GM18867 (cell line): ENCODE measurements at regions not wholly inside any gene's neighbourhood (a gene's known extent, or its start where the extent isn't known, plus 50 kb on each side); places are given as distances from the start of the nearest gene placed in this dataset.

Experiments used
- ATAC-seq: cut with Tn5 transposase; IDR thresholded peaks from one replicate; pipeline ENCODE4 v1.9.1; 2021; ENCODE audit warnings: mild to moderate bottlenecking, moderate library complexity; ENCODE audit not compliant: unreplicated experiment

GRCh38 chr10:4595719-4596319, 230.2 kb upstream of the AKR1E2 start:
- no peak for ATAC-seq

GRCh38 chr10:4590807-4591206, 235.2 kb upstream of the AKR1E2 start:
- no peak for ATAC-seq

GRCh38 chr10:4588824-4589223, 237.2 kb upstream of the AKR1E2 start:
- no peak for ATAC-seq

DNA sequence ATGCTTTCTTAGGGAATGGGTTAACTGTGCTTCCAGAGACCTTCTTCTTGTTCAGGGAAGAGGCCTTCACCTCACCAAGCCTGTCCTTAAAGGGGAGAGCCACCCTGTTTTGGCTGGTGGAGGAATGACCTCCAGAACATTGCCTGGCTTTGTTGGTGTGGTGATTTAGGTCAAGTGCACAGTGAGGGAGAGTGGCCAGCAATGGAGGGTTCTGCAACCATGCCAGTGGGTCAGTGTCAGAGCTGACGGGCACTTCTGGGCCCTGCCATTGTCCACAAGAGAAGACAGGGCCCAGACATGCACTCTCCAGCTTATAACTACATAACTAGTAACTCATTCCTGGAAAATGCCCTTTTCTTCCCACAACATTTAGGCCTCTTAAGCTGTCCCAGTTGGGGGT, 238.5 kb upstream of the AKR1E2 start:
- no peak for ATAC-seq

GRCh38 chr10:4586776-4587175, 239.2 kb upstream of the AKR1E2 start:
- ATAC-seq: no peak

- no peak for ATAC-seq
Measured at GRCh38 chr10:4581929-4582328, 244.1 kb upstream of the AKR1E2 start.

DNA sequence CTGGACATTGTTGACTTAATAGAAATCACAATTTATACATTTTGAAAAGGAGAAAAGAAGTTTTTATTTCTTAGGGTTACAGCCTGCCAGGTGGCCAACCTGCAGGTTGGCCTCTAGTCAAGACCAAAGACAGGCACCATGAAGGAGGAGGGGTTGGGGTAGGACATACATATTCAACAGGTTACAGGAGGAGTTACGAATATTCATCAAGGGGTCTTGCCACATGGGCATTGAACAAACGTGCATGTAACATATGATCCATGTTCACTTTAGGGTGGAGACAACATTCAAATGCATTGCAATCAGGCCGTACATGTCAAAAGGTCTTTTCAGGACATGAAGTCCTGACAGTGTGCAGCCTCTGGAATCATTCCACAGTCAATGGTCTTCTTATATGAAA, 246.2 kb upstream of the AKR1E2 start:
- ATAC-seq: no peak

DNA sequence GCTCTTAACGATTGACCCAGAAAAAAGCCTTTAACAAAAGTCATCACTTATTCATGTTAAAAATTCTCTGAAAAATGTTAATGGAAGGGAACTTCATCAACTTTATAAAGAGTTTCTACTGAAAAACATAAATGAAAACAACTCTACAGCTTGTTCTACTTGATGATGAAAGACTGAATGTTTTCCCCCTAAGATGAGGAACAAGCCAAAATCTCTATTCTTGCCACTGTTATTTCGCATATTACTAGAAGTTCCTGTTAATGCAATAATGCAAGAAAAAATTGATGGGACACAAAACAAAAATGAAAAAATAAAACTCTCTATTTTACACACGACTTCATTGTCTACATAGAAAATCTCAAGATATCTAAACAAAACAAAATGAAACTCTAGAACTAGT, 249.8 kb upstream of the AKR1E2 start:
- ATAC-seq: no peak

DNA sequence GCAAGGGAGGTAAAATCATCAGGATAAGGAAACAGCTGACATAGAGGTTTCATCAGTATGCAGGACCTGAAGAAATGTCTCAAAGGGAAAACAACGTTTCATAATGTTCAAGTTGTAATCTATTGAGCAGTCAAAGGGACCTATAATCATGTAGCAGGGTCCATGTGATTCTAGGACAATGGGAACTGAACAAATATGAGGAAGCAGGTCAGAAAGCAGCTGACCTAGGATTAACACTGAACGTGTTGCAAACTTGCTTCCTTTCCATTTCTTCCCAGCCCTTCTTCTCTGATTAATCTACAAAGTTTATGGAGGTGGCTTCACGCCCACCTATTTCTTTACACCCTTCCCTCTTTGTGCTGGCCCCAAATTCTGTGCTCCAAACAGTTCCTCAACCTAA, 256.9 kb upstream of the AKR1E2 start:
- ATAC-seq: no peak

- no peak for ATAC-seq
Measured at GRCh38 chr10:4568731-4569130, 257.3 kb upstream of the AKR1E2 start.

DNA sequence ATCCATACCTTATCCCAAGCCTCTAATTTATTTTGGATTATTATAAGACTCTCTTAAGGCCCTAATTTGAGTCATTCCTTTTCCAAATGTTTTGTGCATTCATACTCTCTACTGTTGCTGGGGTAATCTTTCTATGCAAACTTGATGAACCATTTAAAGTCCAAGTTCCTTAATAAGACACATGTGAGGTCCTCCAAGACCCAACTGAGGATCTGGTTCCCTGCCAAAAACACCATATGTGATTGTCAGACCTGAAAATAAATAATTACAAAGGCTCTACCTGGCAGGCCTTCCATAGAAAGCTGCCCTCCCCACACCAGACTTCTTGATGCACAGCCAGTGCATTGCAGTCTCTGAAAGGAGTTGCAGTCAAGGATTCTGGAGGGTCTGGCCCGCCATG, 257.9 kb upstream of the AKR1E2 start:
- ATAC-seq: no peak

DNA sequence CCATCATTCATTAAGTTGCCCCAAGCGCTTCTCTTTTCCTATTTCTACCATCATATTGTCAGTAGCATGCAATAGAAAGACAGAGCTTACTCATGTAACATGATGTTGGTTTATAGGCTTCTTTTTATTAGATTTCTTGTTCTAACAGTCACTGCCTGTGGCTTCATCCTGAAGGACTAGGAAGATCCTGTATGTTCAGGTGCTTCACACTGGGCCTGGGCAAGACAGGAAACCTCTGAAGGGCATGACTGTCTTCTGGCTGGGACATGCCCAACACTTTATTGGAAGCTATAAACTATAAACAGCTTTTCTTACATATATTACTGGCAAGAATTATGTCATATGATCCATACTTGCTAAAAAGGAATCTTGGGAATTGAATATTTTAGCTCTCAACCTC, 258.4 kb upstream of the AKR1E2 start:
- no peak for ATAC-seq

- no peak for ATAC-seq
Measured at GRCh38 chr10:4566011-4566410, 260.0 kb upstream of the AKR1E2 start.

GRCh38 chr10:4561296-4561695, 264.7 kb upstream of the AKR1E2 start:
- no peak for ATAC-seq

DNA sequence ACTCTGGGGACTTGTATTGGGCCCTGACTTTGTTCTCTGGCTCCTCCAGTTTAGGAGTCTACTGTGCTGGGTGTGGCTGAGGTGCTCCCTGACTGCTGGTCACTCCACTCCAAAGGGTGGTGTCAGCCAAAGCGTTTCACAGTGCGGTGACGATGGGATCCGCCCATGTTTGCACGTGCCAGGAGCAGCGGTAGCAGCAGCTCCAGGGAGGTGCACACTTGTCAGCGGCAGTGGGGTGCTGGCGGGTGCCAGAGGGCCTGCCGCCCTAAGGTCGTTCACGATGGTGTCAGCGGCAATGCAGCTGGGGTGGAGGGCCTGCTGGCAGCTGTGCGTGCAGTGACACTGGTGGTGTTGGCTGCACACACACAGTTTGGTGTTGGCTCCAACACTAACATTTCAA, 268.5 kb upstream of the AKR1E2 start:
- no peak for ATAC-seq

- ATAC-seq: no peak
Measured at GRCh38 chr10:4556527-4556926, 269.5 kb upstream of the AKR1E2 start.

GRCh38 chr10:4555920-4556319, 270.1 kb upstream of the AKR1E2 start:
- ATAC-seq: no peak

GRCh38 chr10:4549139-4549653, 276.8 kb upstream of the AKR1E2 start:
- ATAC-seq: no peak

- no peak for ATAC-seq
Measured at GRCh38 chr10:4546931-4547330, 279.1 kb upstream of the AKR1E2 start.

DNA sequence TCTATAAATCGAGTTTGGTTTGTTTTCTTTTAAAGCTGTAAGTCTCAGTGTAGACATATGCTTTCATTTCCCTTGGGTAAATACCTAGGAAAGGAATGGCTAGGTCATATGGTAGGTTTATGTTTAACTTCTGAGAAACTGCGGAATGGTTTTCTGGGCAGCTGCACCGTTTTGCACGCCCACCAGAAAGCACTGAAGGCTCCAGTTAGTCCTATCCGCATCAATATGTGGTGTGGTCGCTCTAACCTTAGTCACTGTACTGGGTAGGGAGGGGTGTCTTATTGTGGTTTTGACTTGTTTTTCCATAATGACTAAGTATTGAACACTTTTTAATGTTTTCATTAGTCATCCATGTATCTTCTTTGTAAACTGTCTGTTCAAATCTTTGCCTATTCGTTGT, 279.5 kb upstream of the AKR1E2 start:
- no peak for ATAC-seq

DNA sequence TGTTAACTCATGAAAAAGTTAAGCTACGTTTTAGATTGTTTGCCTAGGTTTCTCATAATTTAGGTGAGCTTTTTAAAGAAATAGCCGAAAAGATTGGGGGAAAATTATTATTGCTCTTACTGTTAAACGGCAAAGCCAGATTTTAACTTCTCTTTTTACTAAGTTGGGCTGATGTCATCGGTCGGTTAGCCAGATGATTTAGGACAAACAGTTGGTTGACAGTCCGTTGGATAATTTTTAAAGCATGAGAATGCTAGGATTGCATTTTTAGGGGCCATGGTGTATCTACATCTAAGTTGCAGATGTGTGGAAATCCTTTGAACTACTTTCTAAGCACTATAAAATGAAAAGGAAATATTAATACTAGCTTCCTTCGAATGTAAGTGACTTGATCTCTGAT, 280.9 kb upstream of the AKR1E2 start:
- no peak for ATAC-seq

DNA sequence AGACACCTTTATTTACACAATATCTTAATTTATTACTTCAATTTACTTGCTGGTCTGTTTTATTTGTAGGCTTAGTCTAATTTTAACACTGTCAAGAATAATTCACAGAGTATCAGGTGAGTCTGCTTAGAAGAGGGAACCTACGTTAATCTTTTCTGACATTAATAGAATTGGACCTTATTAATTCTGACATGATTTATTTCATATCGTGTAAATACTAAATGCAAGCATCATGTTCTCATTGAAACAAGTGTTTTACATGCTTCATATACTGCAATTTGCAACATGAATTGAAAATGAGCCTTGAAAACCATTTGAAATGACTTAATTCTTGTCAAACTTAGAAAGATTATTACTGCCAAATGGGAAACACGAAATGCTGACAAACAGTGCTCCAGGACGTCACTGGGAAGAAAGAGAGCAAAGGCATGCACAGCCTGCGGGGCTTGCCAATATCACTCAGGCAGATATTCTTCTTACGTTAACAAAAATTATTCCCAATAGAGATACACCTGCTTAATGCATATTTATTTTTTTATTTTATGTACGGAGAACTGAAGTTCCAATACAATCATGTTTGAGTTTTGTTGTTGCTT, 282.0 kb upstream of the AKR1E2 start:
- ATAC-seq: no peak

DNA sequence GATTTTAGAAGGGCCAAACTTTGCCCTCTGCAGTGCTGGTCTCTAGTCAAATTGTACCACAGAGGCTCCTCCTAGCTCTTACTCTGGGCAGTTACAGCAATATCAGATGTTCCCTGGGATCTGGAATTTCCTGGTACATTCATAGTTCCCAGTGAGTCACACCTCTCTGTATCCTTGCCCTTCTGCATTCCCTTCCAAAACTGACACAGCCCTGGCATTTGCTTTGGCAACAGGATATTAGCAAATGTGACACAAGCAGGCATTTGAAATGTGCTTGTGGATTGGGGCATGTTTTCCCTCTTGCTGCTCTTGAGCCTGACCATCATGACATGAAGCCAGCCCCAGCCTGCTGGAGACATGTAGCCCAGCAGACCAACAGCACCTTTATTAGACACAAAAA, 284.7 kb upstream of the AKR1E2 start:
- ATAC-seq: no peak
